Esophagus (tissue), 2 donors: ENCODE measurements at regions not wholly inside any gene's neighbourhood (a gene's known extent, or its start where the extent isn't known, plus 50 kb on each side); places are given as distances from the start of the nearest gene placed in this dataset.

Source experiments
- H3K27ac ChIP-seq, 2 donors: one replicate each; pipeline ENCODE4 v1.5.1; 2013; ENCODE audit warnings: low read depth in 2 of 2, mild to moderate bottlenecking in 2 of 2, inconsistent platforms in 1 of 2, low read length in 1 of 2, moderate library complexity in 1 of 2
- H3K27me3 ChIP-seq, 2 donors: one replicate each; pipeline ENCODE4 v1.6.1; 2013; ENCODE audit warnings: low read length in 2 of 2, control low read depth in 1 of 2, mild to moderate bottlenecking in 1 of 2; ENCODE audit not compliant: insufficient read depth in 2 of 2, control insufficient read depth in 1 of 2
- H3K36me3 ChIP-seq, 2 donors: one replicate each; pipeline ENCODE4 v1.6.1; 2013; ENCODE audit warnings: low read length in 1 of 2; ENCODE audit not compliant: control insufficient read depth in 2 of 2, insufficient read depth in 2 of 2
- H3K4me1 ChIP-seq, 2 donors: one replicate each; pipeline ENCODE4 v1.6.1; 2013; ENCODE audit warnings: low read length in 1 of 2; ENCODE audit not compliant: control insufficient read depth in 2 of 2, insufficient read depth in 2 of 2
- H3K4me3 ChIP-seq, 2 donors: one replicate each; pipeline ENCODE4 v1.5.1; 2013; ENCODE audit warnings: low read length in 2 of 2, mild to moderate bottlenecking in 2 of 2, low read depth in 1 of 2, moderate library complexity in 1 of 2
- H3K9me3 ChIP-seq, 2 donors: one replicate each; pipeline ENCODE4 v1.6.1; 2013; ENCODE audit warnings: mild to moderate bottlenecking in 2 of 2, low read depth in 1 of 2, low read length in 1 of 2, moderate library complexity in 1 of 2; ENCODE audit not compliant: control insufficient read depth in 2 of 2, insufficient read depth in 1 of 2
- WGBS, 2 donors: extraction: QIAGEN DNeasy Blood & Tissue Kit; methylation state at CpG; one replicate each; pipeline ENCODE4 v1.1.7; 2013; 5-methylcytosine and 5-hydroxymethylcytosine counted together
- donor health status: healthy with polysubstance abuse.
- donor health status: Bipolar disorder and iron deficiency.

- H3K36me3 ChIP-seq, result no peaks in the 10 kb centered on the region
- no peak overlapping the region for H3K27ac ChIP-seq
- H3K9me3 ChIP-seq, result peaks cover 0 to 2% of the 10 kb centered on the region in 2 donors
- no peaks in the 10 kb centered on the region for H3K4me1 ChIP-seq
- 35 to 41% methylated on average over 13 of the region's 13 CpGs for WGBS, 2 donors
- no peak overlapping the region for H3K4me3 ChIP-seq
- H3K27me3 ChIP-seq, result no peaks in the 10 kb centered on the region
Observed at GRCh38 chr1:90198616-90199332, 203.9 kb downstream of the ZNF326 start.

- no peak overlapping the region for H3K4me3 ChIP-seq
- WGBS, 2 donors, result 88 to 89% methylated on average over 6 of the region's 6 CpGs
- H3K36me3 ChIP-seq, result no peaks in the 10 kb centered on the region
- no peaks in the 10 kb centered on the region for H3K4me1 ChIP-seq
- no peaks in the 10 kb centered on the region for H3K27me3 ChIP-seq
- H3K9me3 ChIP-seq, result no peaks in the 10 kb centered on the region
- no peak overlapping the region for H3K27ac ChIP-seq
Observed at GRCh38 chr1:90193116-90193515, 198.2 kb downstream of the ZNF326 start.

GRCh38 chr1:90192408-90192807 is 197.5 kb downstream of the ZNF326 start:
- WGBS, 2 donors, result 88 to 91% methylated on average over 2 of the region's 2 CpGs
- H3K9me3 ChIP-seq, result no peaks in the 10 kb centered on the region
- H3K27me3 ChIP-seq, result no peaks in the 10 kb centered on the region
- no peak overlapping the region for H3K27ac ChIP-seq
- no peaks in the 10 kb centered on the region for H3K4me1 ChIP-seq
- no peak overlapping the region for H3K4me3 ChIP-seq
- no peaks in the 10 kb centered on the region for H3K36me3 ChIP-seq

GRCh38 chr1:90190523-90190922 is 195.6 kb downstream of the ZNF326 start:
- Histone ChIP-seq H3K9me3 (no peaks in the 10 kb centered on the region), H3K4me3 (no peak overlapping the region), H3K27me3 (no peaks in the 10 kb centered on the region), H3K4me1 (no peaks in the 10 kb centered on the region), H3K27ac (no peak overlapping the region), H3K36me3 (no peaks in the 10 kb centered on the region)

- Histone ChIP-seq H3K9me3 (no peaks in the 10 kb centered on the region), H3K4me3 (no peak overlapping the region), H3K27ac (no peak overlapping the region), H3K27me3 (no peaks in the 10 kb centered on the region), H3K36me3 (no peaks in the 10 kb centered on the region), H3K4me1 (no peaks in the 10 kb centered on the region)
- WGBS, 2 donors, result 75 to 79% methylated on average over 4 of the region's 4 CpGs
Observed at GRCh38 chr1:90189889-90190288, 195.0 kb downstream of the ZNF326 start.

GRCh38 chr1:90187323-90187585 is 192.3 kb downstream of the ZNF326 start:
- H3K27me3 ChIP-seq, result no peaks in the 10 kb centered on the region
- H3K4me3 ChIP-seq, result no peak overlapping the region
- WGBS, 2 donors, result 55 to 68% methylated on average over 2 of the region's 2 CpGs

GRCh38 chr1:90186506-90187322 is 191.8 kb downstream of the ZNF326 start:
- no peaks in the 10 kb centered on the region for H3K9me3 ChIP-seq
- no peaks in the 10 kb centered on the region for H3K4me1 ChIP-seq
- H3K36me3 ChIP-seq, result no peaks in the 10 kb centered on the region
- H3K27ac ChIP-seq, result no peak overlapping the region
- no peaks in the 10 kb centered on the region for H3K27me3 ChIP-seq
- H3K4me3 ChIP-seq, result no peak overlapping the region
- WGBS, 2 donors, result 69 to 74% methylated on average over 7 of the region's 7 CpGs

More at GRCh38 chr1:90187323-90187585, 192.3 kb downstream of the ZNF326 start:
- H3K27ac ChIP-seq, result no peak overlapping the region
- H3K36me3 ChIP-seq, result no peaks in the 10 kb centered on the region
- H3K9me3 ChIP-seq, result no peaks in the 10 kb centered on the region
- no peaks in the 10 kb centered on the region for H3K4me1 ChIP-seq

GRCh38 chr1:90176530-90176929 is 181.6 kb downstream of the ZNF326 start:
- Histone ChIP-seq H3K36me3 (no peaks in the 10 kb centered on the region), H3K9me3 (no peaks in the 10 kb centered on the region), H3K4me3 (no peak overlapping the region), H3K4me1 (no peaks in the 10 kb centered on the region), H3K27me3 (no peaks in the 10 kb centered on the region), H3K27ac (no peak overlapping the region)
- WGBS, 2 donors, result 53% methylated on average over 2 of the region's 2 CpGs

GRCh38 chr1:90175490-90176167 is 180.7 kb downstream of the ZNF326 start:
- no peak overlapping the region for H3K4me3 ChIP-seq
- H3K27me3 ChIP-seq, result no peaks in the 10 kb centered on the region
- H3K36me3 ChIP-seq, result no peaks in the 10 kb centered on the region
- H3K27ac ChIP-seq, result no peak overlapping the region
- H3K4me1 ChIP-seq, result no peaks in the 10 kb centered on the region
- 31 to 45% methylated on average over 3 of the region's 3 CpGs for WGBS, 2 donors
- H3K9me3 ChIP-seq, result no peaks in the 10 kb centered on the region
